IMR-90 (cell line): ENCODE measurements at regions not wholly inside any gene's neighbourhood (a gene's known extent, or its start where the extent isn't known, plus 50 kb on each side); places are given as distances from the start of the nearest gene placed in this dataset.

Experiments used
- ATAC-seq: fragments of 200-7000 bp; cut with Tn5 transposase; 2 replicates; pipeline ENCODE4 v1.9.1; 2020; ENCODE audit warnings: low read depth, mild to moderate bottlenecking, moderate library complexity
- BruUV-seq: library from RNA; stranded (reverse); fragments of 400-500 nt; replicated peaks from 2 replicates; lab custom pipeline; 2021; lab: Mats Ljungman, UMichigan
- CTCF ChIA-PET: fragments of 300-600 bp; formaldehyde crosslinking; extraction: SDS; loops from one replicate; lab custom pipeline; 2021; ENCODE audit warnings: antibody characterized with exemption; lab: Yijun Ruan, JAX
- POLR2A ChIA-PET: fragments of 300-600 bp; sonication (Branson Sonifier 250); formaldehyde crosslinking; loops from one replicate; lab custom pipeline; 2022; ENCODE audit warnings: antibody characterized with exemption; ENCODE audit not compliant: unreplicated experiment; lab: Charles Lee
- DNase-seq: peaks from one replicate; pipeline ENCODE4 v3.0.0; 2013
- H2AFZ ChIP-seq: replicated peaks from 2 replicates; pipeline ENCODE3; 2013; ENCODE audit warnings: low read length, mild to moderate bottlenecking; ENCODE audit not compliant: poor library complexity
- H2AK5ac ChIP-seq: 2 replicates; pipeline ENCODE4 v1.6.1; 2013; ENCODE audit warnings: low read depth, low read length, inconsistent platforms
- H2AK9ac ChIP-seq: replicated peaks from 2 replicates; pipeline ENCODE3; 2013; ENCODE audit warnings: mild to moderate bottlenecking, low read depth, low read length, moderate library complexity; ENCODE audit not compliant: poor library complexity
- H2BK120ac ChIP-seq: 2 replicates; pipeline ENCODE4 v1.6.1; 2013; ENCODE audit warnings: low read depth, low read length, inconsistent platforms
- H2BK15ac ChIP-seq: 3 replicates; pipeline ENCODE4 v1.6.1; 2013; ENCODE audit warnings: low read depth, low read length, inconsistent platforms
- H2BK20ac ChIP-seq: 2 replicates; pipeline ENCODE4 v1.6.1; 2013; ENCODE audit warnings: low read depth, mild to moderate bottlenecking, inconsistent platforms, low read length, moderate library complexity
- H2BK5ac ChIP-seq: 2 replicates; pipeline ENCODE4 v1.6.1; 2013; ENCODE audit warnings: mild to moderate bottlenecking, low read depth, low read length, inconsistent platforms; ENCODE audit not compliant: poor library complexity, severe bottlenecking
- H3K14ac ChIP-seq: replicated peaks from 2 replicates; pipeline ENCODE4 v1.6.1; 2013; ENCODE audit warnings: low read depth, low read length, inconsistent platforms
- H3K18ac ChIP-seq: 2 replicates; pipeline ENCODE4 v1.6.1; 2013; ENCODE audit warnings: low read depth, low read length, control low read depth
- H3K23ac ChIP-seq: 2 replicates; pipeline ENCODE4 v1.6.1; 2013; ENCODE audit warnings: low read depth, low read length, inconsistent platforms
- H3K27ac ChIP-seq: 2 replicates; pipeline ENCODE4 v1.5.1; 2013; ENCODE audit warnings: mild to moderate bottlenecking, control low read depth, low read length; ENCODE audit not compliant: insufficient read depth
- H3K27me3 ChIP-seq: 2 replicates; pipeline ENCODE4 v1.6.1; 2013; ENCODE audit warnings: low read length; ENCODE audit not compliant: control insufficient read depth, insufficient read depth
- H3K36me3 ChIP-seq: 2 replicates; pipeline ENCODE4 v1.6.1; 2013; ENCODE audit warnings: low read length, mixed read lengths; ENCODE audit not compliant: control insufficient read depth, insufficient read depth
- H3K4ac ChIP-seq: 2 replicates; pipeline ENCODE4 v1.6.1; 2013; ENCODE audit warnings: low read depth, low read length, inconsistent platforms
- H3K4me1 ChIP-seq: 2 replicates; pipeline ENCODE4 v1.6.1; 2013; ENCODE audit warnings: low read length, mixed read lengths; ENCODE audit not compliant: control insufficient read depth, insufficient read depth
- H3K4me2 ChIP-seq: 2 replicates; pipeline ENCODE4 v1.6.1; 2013; ENCODE audit warnings: low read depth, mild to moderate bottlenecking, control low read depth, low read length, moderate library complexity
- H3K4me3 ChIP-seq: 2 replicates; pipeline ENCODE4 v1.5.1; 2013; ENCODE audit warnings: low read depth, mild to moderate bottlenecking, control low read depth, low read length, moderate library complexity; ENCODE audit not compliant: insufficient read depth
- H3K56ac ChIP-seq: 2 replicates; pipeline ENCODE4 v1.6.1; 2013; ENCODE audit warnings: low read length, inconsistent platforms; ENCODE audit not compliant: insufficient read depth; ENCODE audit errors: extremely low read depth
- H3K79me1 ChIP-seq, 2 experiments: 2 replicates each; pipeline ENCODE4 v1.6.1; 2013; ENCODE audit warnings: low read length in 2 of 2, inconsistent platforms in 1 of 2, low read depth in 1 of 2
- H3K9ac ChIP-seq: 2 replicates; pipeline ENCODE4 v1.6.1; 2013; ENCODE audit warnings: low read depth, low read length, control low read depth
- H3K9me1 ChIP-seq: 2 replicates; pipeline ENCODE4 v1.6.1; 2013; ENCODE audit warnings: low read length, inconsistent platforms; ENCODE audit not compliant: insufficient read depth
- H3K9me3 ChIP-seq: 2 replicates; pipeline ENCODE4 v1.6.1; 2013; ENCODE audit warnings: low read length; ENCODE audit not compliant: control insufficient read depth, insufficient read depth
- H4K20me1 ChIP-seq: 2 replicates; pipeline ENCODE4 v1.6.1; 2013; ENCODE audit warnings: low read length, inconsistent platforms; ENCODE audit not compliant: insufficient read depth
- H4K5ac ChIP-seq: 2 replicates; pipeline ENCODE4 v1.6.1; 2013; ENCODE audit warnings: mild to moderate bottlenecking, low read depth, low read length, control low read depth
- H4K8ac ChIP-seq, 2 experiments: 2 replicates each; pipeline ENCODE4 v1.6.1; 2013; ENCODE audit warnings: low read depth in 2 of 2, low read length in 2 of 2, control low read depth in 1 of 2, inconsistent platforms in 1 of 2
- H4K91ac ChIP-seq: 2 replicates; pipeline ENCODE4 v1.6.1; 2013; ENCODE audit warnings: low read depth, low read length, inconsistent platforms; ENCODE audit not compliant: insufficient read depth
- BHLHE40 ChIP-seq: fragments of 150-350 bp; IDR thresholded peaks from 2 replicates; pipeline ENCODE4 v1.6.1; 2016; ENCODE audit warnings: mild to moderate bottlenecking, low read depth, low read length
- CHD1 ChIP-seq: IDR thresholded peaks from 2 replicates; pipeline ENCODE4 v1.6.1; 2012; ENCODE audit warnings: low read depth, low read length, improper control_type of control experiment
- CTCF ChIP-seq: conservative IDR thresholded peaks from 2 replicates; pipeline ENCODE4 v1.5.1; 2012; ENCODE audit warnings: mild to moderate bottlenecking, low read depth, low read length, improper control_type of control experiment
- FOS ChIP-seq: fragments of 150-350 bp; IDR thresholded peaks from 2 replicates; pipeline ENCODE4 v1.6.1; 2016; ENCODE audit warnings: low read depth, low read length
- MAFK ChIP-seq: IDR thresholded peaks from 2 replicates; pipeline ENCODE4 v1.6.1; 2012; ENCODE audit warnings: low read depth, low read length, improper control_type of control experiment
- MAZ ChIP-seq: IDR thresholded peaks from 2 replicates; pipeline ENCODE4 v1.6.1; 2012; ENCODE audit warnings: low read depth, mild to moderate bottlenecking, low read length, improper control_type of control experiment, moderate library complexity, borderline replicate concordance
- MXI1 ChIP-seq: IDR thresholded peaks from 2 replicates; pipeline ENCODE4 v1.6.1; 2012; ENCODE audit warnings: low read depth, mild to moderate bottlenecking, low read length, moderate library complexity, borderline replicate concordance
- RAD21 ChIP-seq: IDR thresholded peaks from 2 replicates; pipeline ENCODE4 v1.6.1; 2012; ENCODE audit warnings: low read length, improper control_type of control experiment
- RCOR1 ChIP-seq: IDR thresholded peaks from 2 replicates; pipeline ENCODE4 v1.6.1; 2012; ENCODE audit warnings: mild to moderate bottlenecking, low read length, improper control_type of control experiment; ENCODE audit not compliant: insufficient replicate concordance
- RFX5 ChIP-seq: IDR thresholded peaks from 2 replicates; pipeline ENCODE4 v1.8.0; 2012; ENCODE audit warnings: low read depth, mild to moderate bottlenecking, low read length, moderate library complexity
- WGBS, 2 experiments: methylation state at CpG; one replicate each; pipeline versions ENCODE4 v1.1.5 to v1.1.7; 2013; ENCODE audit warnings: missing lambda C conversion rate in 2 of 2; ENCODE audit not compliant: insufficient read length in 1 of 2; ENCODE audit errors: extremely low coverage in 2 of 2; 5-methylcytosine and 5-hydroxymethylcytosine counted together
- dilution Hi-C: fragments of 300-500 bp; cut with HindIII; formaldehyde crosslinking; loops from one replicate; pipeline ENCODE4 v1.14.3; 2018; ENCODE audit warnings: low sequenced_read_pairs; ENCODE audit not compliant: unreplicated experiment
- in situ Hi-C: fragments of 300-500 bp; cut with MboI; formaldehyde crosslinking; loops from 3 replicates; pipeline ENCODE4 v1.14.3; 2019; ENCODE audit warnings: low sequenced_read_pairs, inconsistent platforms, mixed read lengths
- intact Hi-C: fragments of 100-400 bp; cut with micrococcal nuclease; formaldehyde crosslinking; loops from 2 replicates; pipeline ENCODE4 v1.10.0; 2022

DNA sequence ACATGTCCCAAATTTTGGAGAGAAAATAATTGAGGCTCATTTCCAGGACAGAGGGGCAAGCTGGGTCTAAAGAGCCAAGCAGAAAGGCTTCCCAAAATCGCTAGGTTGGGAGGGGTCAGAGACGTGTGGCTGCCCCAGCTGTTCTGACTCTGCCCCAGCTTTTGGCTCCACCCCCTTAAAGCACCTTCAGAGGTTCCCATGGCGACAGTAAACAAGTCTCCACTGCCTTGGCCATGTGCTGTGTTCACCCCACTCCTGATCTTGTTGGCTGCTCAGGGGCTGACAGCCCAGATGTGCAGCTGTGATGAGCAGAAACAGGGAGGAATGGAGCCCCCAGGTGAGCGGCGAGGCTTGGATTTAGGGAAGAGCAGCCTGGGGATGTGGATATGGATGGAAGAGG, 72.8 kb upstream of the SPTLC3 start:
- 100% methylated on average over 1 of the region's 5 CpGs; no CpG with 5 or more reads in 1 of the 2 experiments for WGBS, 2 experiments
- H2AFZ ChIP-seq: peak overlapping the region; percentile 37
- no peak overlapping the region for H3K18ac ChIP-seq
- intact Hi-C loops: no loop called here
- no peak overlapping the region for H2BK15ac ChIP-seq
- no peak overlapping the region for H2BK20ac ChIP-seq
- CTCF ChIA-PET: interaction anchor here (1.7 kb wide), 1 partner anchor 11 kb away, joined by 6 read pairs; no protein-coding TSS in a partner anchor
- H4K20me1 ChIP-seq: no peaks in the 10 kb centered on the region
- no peak overlapping the region for H3K9ac ChIP-seq
- no peak overlapping the region for H2BK120ac ChIP-seq
- no peak overlapping the region for H4K91ac ChIP-seq
- no peak overlapping the region for H4K8ac ChIP-seq
- H3K23ac ChIP-seq: no peak overlapping the region
- H3K4me1 ChIP-seq: no peaks in the 10 kb centered on the region; the same call in 1 of the 2 replicates
- no peaks in the 10 kb centered on the region for H3K27me3 ChIP-seq
- H2BK5ac ChIP-seq: no peak overlapping the region
- no TSS peak for BruUV-seq
- DNase-seq (no peak), ATAC-seq (no peak)
- no peak overlapping the region for H3K4me2 ChIP-seq
- TF ChIP-seq RCOR1: no peak
- TF ChIP-seq MAZ: no peak
- no peak for TF ChIP-seq CTCF
- no peak for TF ChIP-seq BHLHE40
- TF ChIP-seq CHD1: no peak
- TF ChIP-seq RFX5: no peak
- no peak for TF ChIP-seq MAFK
- TF ChIP-seq FOS: no peak
- TF ChIP-seq RAD21: no peak
- TF ChIP-seq MXI1: no peak
- no peak overlapping the region for H3K14ac ChIP-seq
- no peaks in the 10 kb centered on the region for H3K36me3 ChIP-seq
- POLR2A ChIA-PET: no interaction called here
- H2AK5ac ChIP-seq: peak overlapping the region; percentile 16; the same call in 1 of the 2 replicates
- H3K4me3 ChIP-seq: no peak overlapping the region
- no peak overlapping the region for H4K5ac ChIP-seq
- in situ Hi-C loops: no loop called here
- H2AK9ac ChIP-seq: no peak overlapping the region
- H3K27ac ChIP-seq: no peak overlapping the region
- H3K9me3 ChIP-seq: no peaks in the 10 kb centered on the region
- no peak overlapping the region for H3K56ac ChIP-seq
- no peaks in the 10 kb centered on the region for H3K9me1 ChIP-seq
- no peak overlapping the region for H3K4ac ChIP-seq
- no peaks in the 10 kb centered on the region for H3K79me1 ChIP-seq
- dilution Hi-C loops: no loop called here
